PFSK-1 (cell line): ENCODE measurements at regions not wholly inside any gene's neighbourhood (a gene's known extent, or its start where the extent isn't known, plus 50 kb on each side); places are given as distances from the start of the nearest gene placed in this dataset.

Experiments used
- FOXP2 ChIP-seq: optimal IDR thresholded peaks from 2 replicates; pipeline ENCODE3; 2011; ENCODE audit warnings: borderline replicate concordance, control low read depth, inconsistent platforms; ENCODE audit not compliant: insufficient read depth; ENCODE audit errors: extremely low read length, extremely low read depth
- POLR2AphosphoS5 ChIP-seq: IDR thresholded peaks from 2 replicates; pipeline ENCODE4 v1.6.1; 2012; ENCODE audit warnings: low read depth, mild to moderate bottlenecking, control low read depth, low read length, moderate library complexity
- REST ChIP-seq, 2 experiments: IDR thresholded peaks; 2 replicates each; pipeline versions ENCODE4 v1.6.1 to v1.8.0; 2011 to 2012; ENCODE audit warnings: low read depth in 2 of 2, low read length in 2 of 2, control low read depth in 1 of 2, inconsistent platforms in 1 of 2, mild to moderate bottlenecking in 1 of 2, moderate library complexity in 1 of 2; ENCODE audit not compliant: insufficient read depth in 1 of 2
- SIN3A ChIP-seq: IDR thresholded peaks from 2 replicates; pipeline ENCODE4 v1.6.1; 2012; ENCODE audit warnings: mild to moderate bottlenecking, low read length, moderate library complexity, borderline replicate concordance; ENCODE audit not compliant: insufficient read depth
- TAF1 ChIP-seq: IDR thresholded peaks from 2 replicates; pipeline ENCODE4 v1.6.1; 2012; ENCODE audit warnings: low read length, control low read depth, borderline replicate concordance; ENCODE audit not compliant: insufficient read depth

- TF ChIP-seq FOXP2, result no peak
- TF ChIP-seq REST (IDR thresholded peaks at IDR 0.05; ENCODE audit: insufficient read depth in 1 of 2, low read depth in 2 of 2, low read length in 2 of 2), result no peak
- no peak for TF ChIP-seq POLR2AphosphoS5
- TF ChIP-seq SIN3A, result no peak
- no peak for TF ChIP-seq TAF1
These were observed 737.4 kb downstream of the BRD1 start for GRCh38 chr22:49090061-49090852.

DNA sequence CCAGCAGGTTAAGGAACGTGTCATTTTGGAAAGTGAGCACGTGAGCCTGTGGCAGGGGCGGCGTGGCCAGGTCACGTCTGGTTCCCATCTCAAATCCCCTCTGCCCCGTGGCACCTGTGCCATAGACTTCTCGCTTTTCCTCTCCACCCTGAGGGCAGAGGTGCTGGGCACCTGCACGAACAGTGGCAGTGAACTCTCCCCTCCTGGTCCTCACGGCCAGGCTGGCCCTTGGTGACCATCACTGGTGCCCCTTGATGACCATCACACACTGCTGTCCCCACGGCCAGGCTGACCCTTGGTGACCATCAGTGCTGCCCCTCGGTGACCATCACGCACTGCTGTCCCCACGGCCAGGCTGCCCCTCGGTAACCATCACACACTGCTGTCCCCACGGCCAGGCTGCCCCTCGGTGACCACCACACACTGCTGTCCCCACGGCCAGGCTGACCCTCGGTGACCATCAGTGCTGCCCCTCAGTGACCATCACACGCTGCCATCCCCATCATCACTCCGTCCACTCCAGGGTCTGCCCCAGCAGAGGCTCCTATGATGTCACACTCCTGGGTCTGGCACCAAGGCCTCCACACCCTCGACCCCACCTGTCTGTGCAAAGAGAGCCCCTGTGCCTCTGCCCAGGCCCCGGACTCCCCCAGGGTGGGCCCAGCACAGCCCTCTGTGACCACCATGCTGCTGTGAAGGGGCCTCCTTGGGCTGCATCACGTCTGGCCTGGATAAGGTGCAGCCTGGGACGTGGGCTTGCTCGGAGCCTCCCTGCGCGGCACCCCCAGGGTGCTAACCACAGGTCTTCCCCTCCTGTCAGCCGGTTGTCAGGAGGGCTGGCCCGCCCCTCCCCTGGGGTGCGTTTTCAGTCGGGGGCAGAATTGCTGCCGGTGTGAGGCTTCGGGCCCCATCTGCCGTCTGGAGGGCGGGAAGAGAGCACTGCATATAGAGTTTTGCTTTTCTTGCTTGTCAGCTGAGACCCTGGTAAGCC is 738.6 kb downstream of the BRD1 start:
- TF ChIP-seq REST (IDR thresholded peaks at IDR 0.05; ENCODE audit: insufficient read depth in 1 of 2, low read depth in 2 of 2, low read length in 2 of 2) (no peak), POLR2AphosphoS5 (no peak), TAF1 (no peak), SIN3A (no peak), FOXP2 (no peak)

DNA sequence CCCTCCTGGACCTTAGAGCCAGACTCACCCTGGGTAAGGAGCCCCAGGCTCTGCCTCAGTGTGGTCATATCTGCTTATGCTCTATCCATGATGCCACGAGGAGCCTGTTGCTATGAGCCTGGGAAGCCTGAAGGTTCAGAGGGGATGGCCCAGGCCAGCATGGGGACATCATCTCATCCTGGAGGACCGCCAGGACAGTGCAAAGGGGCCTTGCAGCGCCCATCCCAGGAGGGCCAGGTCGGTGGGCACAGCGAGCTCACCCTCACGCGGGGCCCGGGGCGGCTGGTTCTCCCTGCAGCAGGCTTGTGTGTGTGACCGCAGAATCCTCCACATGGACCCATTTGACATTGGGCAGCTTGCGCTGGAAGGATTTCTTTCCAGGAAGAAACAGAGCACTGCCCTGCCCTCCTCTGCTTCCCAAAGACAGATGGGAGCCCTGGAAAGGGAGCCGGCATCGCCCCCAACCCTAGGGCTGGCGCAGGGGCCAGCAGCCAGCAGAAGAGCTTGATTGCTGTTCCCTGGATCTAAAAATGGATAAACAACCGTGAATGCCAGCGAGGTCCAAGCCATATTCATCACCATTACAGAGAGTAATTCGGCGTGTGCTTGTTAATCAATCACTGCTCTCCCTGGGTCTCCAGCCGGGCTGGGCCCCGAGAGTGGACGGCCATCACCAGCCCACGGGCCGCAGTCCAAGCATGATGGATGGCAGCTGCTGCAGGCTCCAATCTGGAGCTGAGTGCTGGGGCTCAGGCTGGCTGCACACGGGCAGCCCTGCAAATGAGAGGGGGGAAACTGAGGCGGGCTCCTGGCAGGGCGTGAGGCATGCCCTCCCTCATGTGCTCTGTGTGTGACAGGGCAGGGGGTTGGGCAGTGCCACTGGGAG is 739.7 kb downstream of the BRD1 start:
- TF ChIP-seq POLR2AphosphoS5 (no peak), FOXP2 (no peak), REST (IDR thresholded peaks at IDR 0.05; ENCODE audit: insufficient read depth in 1 of 2, low read depth in 2 of 2, low read length in 2 of 2) (no peak), SIN3A (no peak), TAF1 (no peak)

GRCh38 chr22:49087198-49087597 is 740.5 kb downstream of the BRD1 start:
- TF ChIP-seq FOXP2, result no peak
- no peak for TF ChIP-seq POLR2AphosphoS5
- no peak for TF ChIP-seq TAF1
- no peak for TF ChIP-seq SIN3A
- TF ChIP-seq REST (IDR thresholded peaks at IDR 0.05; ENCODE audit: insufficient read depth in 1 of 2, low read depth in 2 of 2, low read length in 2 of 2), result no peak
